ENCODE measurements at regions not wholly inside any gene's neighbourhood (a gene's known extent, or its start where the extent isn't known, plus 50 kb on each side); places are given as distances from the start of the nearest gene placed in this dataset.
"Not testable (repeated sequence)": the region's sequence is repeated elsewhere in the genome, so short reads cannot be mapped to it uniquely, and the experiment has no call there.

DNA sequence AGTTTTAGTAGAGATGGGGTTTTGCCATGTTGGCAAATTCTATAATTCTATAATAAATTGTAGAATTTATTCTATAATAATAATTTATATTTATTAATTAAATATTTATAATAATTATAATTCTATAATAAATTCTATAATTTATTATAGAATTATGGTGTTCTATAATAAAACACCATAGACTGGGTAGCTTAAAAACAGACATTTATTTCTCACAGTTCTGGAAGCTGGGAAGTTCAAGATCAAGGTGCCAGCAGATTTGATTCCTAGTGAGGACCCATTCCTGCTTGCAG, 130.9 kb upstream of the PELI1 start:
- no peak for DNase-seq

DNA sequence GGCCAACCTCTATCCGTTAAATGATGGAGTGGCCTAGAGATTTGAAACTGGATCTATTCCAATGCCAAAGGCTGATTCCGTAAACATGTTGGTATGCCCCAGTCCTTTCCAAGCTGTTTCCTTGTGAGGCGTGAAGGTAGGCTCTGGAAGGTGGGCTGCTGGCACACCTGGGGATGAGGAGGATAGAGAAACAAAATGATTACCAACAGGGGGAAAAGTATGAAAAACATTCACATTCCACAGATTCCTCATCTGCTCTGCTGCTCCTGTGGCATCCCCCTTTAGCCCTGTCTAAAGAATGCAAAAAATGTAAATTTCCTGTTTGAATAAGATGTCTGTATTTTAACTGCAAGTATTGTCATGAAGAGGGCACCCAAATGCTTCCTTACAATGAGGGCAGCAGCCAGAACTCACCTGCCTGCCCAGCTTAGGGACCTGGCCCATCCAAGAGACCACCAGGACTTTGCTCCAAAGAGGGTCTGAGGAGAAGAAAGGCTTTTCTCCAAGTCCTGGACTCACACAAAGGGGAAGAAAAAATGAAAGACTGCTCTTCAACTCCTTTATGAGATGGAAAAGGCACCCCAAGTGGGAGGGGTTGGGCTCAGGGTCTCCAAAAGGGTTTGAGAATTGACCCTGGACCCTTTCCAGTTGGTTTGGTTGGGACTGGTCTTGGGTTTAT, 132.3 kb upstream of the PELI1 start:
- POLR2A ChIA-PET: no interaction called here
- no peak overlapping the region for H3K27ac Mint-ChIP-seq

More for the DNA sequence above, 130.9 kb upstream of the PELI1 start:
- H3K36me3 Mint-ChIP-seq (ENCODE audit: low read depth): no peaks in the 10 kb centered on the region
- ChIA-PET CTCF (no interaction called here), POLR2A (no interaction called here)
- H3K4me1 Mint-ChIP-seq (ENCODE audit: low read depth): peaks cover 12% of the 10 kb centered on the region
- ATAC-seq: no peak
- H3K27me3 Mint-ChIP-seq (ENCODE audit: low read depth): no peaks in the 10 kb centered on the region
- peaks cover 4% of the 10 kb centered on the region for H3K9me3 Mint-ChIP-seq (ENCODE audit: insufficient read depth)
- H3K27ac Mint-ChIP-seq: no peak overlapping the region
- no peak overlapping the region for H3K4me3 Mint-ChIP-seq

DNA sequence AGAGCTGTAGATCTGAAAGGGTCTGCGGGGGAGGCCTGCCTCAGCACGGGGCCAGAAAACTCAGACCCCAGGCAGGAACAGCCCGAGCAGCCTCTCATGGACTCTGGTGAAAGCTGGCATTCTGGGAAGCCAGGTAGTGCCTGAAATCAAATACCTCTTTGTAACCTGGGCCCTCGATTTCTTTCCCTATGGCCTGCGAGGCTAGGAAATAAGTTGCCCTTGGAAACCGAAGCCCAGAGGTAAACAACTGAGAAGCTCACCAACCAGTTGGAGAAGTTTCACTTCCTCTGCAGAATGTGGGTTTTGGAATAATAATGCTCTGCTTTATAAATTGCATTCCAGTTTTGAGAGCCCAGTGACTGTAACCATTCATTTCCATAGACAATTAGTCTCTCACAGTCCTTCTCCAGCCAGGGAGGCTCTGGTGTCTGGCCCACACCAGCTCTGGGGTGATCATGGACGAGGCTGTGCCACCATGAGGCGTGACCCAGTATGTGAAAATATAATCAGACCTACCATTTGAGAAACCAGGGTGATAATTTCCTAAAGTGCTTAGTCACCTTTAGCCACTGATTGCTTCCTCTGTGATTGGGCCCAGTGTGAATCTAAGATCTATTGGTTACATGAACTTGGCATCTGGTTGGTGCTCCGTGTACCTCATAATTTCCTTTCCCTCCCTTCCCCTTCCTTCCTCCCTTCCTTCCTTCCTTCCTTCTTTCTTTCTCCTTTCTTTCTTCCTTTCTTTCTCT, 133.1 kb upstream of the PELI1 start:
- ChIA-PET CTCF (no interaction called here), POLR2A (no interaction called here)
- ATAC-seq (no peak), DNase-seq (no peak)
- H3K9me3 Mint-ChIP-seq (ENCODE audit: insufficient read depth): no peaks in the 10 kb centered on the region
- no peaks in the 10 kb centered on the region for H3K36me3 Mint-ChIP-seq (ENCODE audit: low read depth)
- H3K4me1 Mint-ChIP-seq (ENCODE audit: low read depth): peaks cover 12% of the 10 kb centered on the region
- no peak overlapping the region for H3K27ac Mint-ChIP-seq
- H3K4me3 Mint-ChIP-seq: no peak overlapping the region
- H3K27me3 Mint-ChIP-seq (ENCODE audit: low read depth): no peaks in the 10 kb centered on the region

More for the DNA sequence above, 132.3 kb upstream of the PELI1 start:
- Mint-ChIP-seq H3K9me3 (ENCODE audit: insufficient read depth) (no peaks in the 10 kb centered on the region), H3K4me1 (ENCODE audit: low read depth) (peaks cover 12% of the 10 kb centered on the region), H3K27me3 (ENCODE audit: low read depth) (no peaks in the 10 kb centered on the region), H3K36me3 (ENCODE audit: low read depth) (no peaks in the 10 kb centered on the region), H3K4me3 (no peak overlapping the region)
- no peak for ATAC-seq
- CTCF ChIA-PET: interaction anchor here (0.7 kb wide), 1 partner anchor 16 kb away, joined by 3 read pairs; no protein-coding TSS in a partner anchor
- no peak for DNase-seq

GRCh38 chr2:64280812-64281211, 136.6 kb upstream of the PELI1 start:
- POLR2A ChIA-PET: interaction anchor here (0.7 kb wide), 1 partner anchor 9 kb away, joined by 3 read pairs; no protein-coding TSS in a partner anchor
- H3K4me1 Mint-ChIP-seq (ENCODE audit: low read depth); H3K27ac Mint-ChIP-seq; H3K4me3 Mint-ChIP-seq; H3K36me3 Mint-ChIP-seq (ENCODE audit: low read depth); DNase-seq; ATAC-seq; CTCF ChIA-PET; H3K9me3 Mint-ChIP-seq (ENCODE audit: insufficient read depth); H3K27me3 Mint-ChIP-seq (ENCODE audit: low read depth): not testable (repeated sequence)

- CTCF ChIA-PET: no interaction called here
- no peaks in the 10 kb centered on the region for H3K9me3 Mint-ChIP-seq (ENCODE audit: insufficient read depth)
- no peak overlapping the region for H3K4me3 Mint-ChIP-seq
- no peaks in the 10 kb centered on the region for H3K4me1 Mint-ChIP-seq (ENCODE audit: low read depth)
- H3K36me3 Mint-ChIP-seq (ENCODE audit: low read depth): no peaks in the 10 kb centered on the region
- DNase-seq (no peak), ATAC-seq (no peak)
- no peaks in the 10 kb centered on the region for H3K27me3 Mint-ChIP-seq (ENCODE audit: low read depth)
- H3K27ac Mint-ChIP-seq: no peak overlapping the region
- POLR2A ChIA-PET: interaction anchor here (1.3 kb wide), 1 partner anchor 45 kb away, joined by 3 read pairs; no protein-coding TSS in a partner anchor
Observed at GRCh38 chr2:64283006-64283570, 138.9 kb upstream of the PELI1 start.

GRCh38 chr2:64283641-64284361, 139.6 kb upstream of the PELI1 start:
- ChIA-PET CTCF (interaction anchor here (0.9 to 1.6 kb wide), 4 partner anchors 69 to 324 kb away, joined by 3 to 4 read pairs (median 3); no protein-coding TSS in a partner anchor), POLR2A (interaction anchor here (0.5 to 1.3 kb wide), 3 partner anchors 42 to 200 kb away, joined by 3 read pairs; no protein-coding TSS in a partner anchor)
- ATAC-seq: peak; percentile 97
- H3K9me3 Mint-ChIP-seq (ENCODE audit: insufficient read depth): no peaks in the 10 kb centered on the region
- no peaks in the 10 kb centered on the region for H3K36me3 Mint-ChIP-seq (ENCODE audit: low read depth)
- H3K27ac Mint-ChIP-seq: no peak overlapping the region
- no peaks in the 10 kb centered on the region for H3K27me3 Mint-ChIP-seq (ENCODE audit: low read depth)
- H3K4me3 Mint-ChIP-seq: no peak overlapping the region
- no peaks in the 10 kb centered on the region for H3K4me1 Mint-ChIP-seq (ENCODE audit: low read depth)
- DNase-seq: peak; percentile 39

GRCh38 chr2:64284751-64285150, 140.5 kb upstream of the PELI1 start:
- no peaks in the 10 kb centered on the region for H3K36me3 Mint-ChIP-seq (ENCODE audit: low read depth)
- ChIA-PET CTCF (interaction anchor here (1.1 to 1.6 kb wide), 3 partner anchors 70 to 323 kb away, joined by 3 to 4 read pairs (median 3); no protein-coding TSS in a partner anchor), POLR2A (interaction anchor here (0.5 kb wide), 1 partner anchor 201 kb away, joined by 3 read pairs; no protein-coding TSS in a partner anchor)
- no peak overlapping the region for H3K4me3 Mint-ChIP-seq
- DNase-seq: no peak
- no peak overlapping the region for H3K27ac Mint-ChIP-seq
- H3K9me3 Mint-ChIP-seq (ENCODE audit: insufficient read depth): no peaks in the 10 kb centered on the region
- H3K4me1 Mint-ChIP-seq (ENCODE audit: low read depth): no peaks in the 10 kb centered on the region
- no peaks in the 10 kb centered on the region for H3K27me3 Mint-ChIP-seq (ENCODE audit: low read depth)
- ATAC-seq: no peak

DNA sequence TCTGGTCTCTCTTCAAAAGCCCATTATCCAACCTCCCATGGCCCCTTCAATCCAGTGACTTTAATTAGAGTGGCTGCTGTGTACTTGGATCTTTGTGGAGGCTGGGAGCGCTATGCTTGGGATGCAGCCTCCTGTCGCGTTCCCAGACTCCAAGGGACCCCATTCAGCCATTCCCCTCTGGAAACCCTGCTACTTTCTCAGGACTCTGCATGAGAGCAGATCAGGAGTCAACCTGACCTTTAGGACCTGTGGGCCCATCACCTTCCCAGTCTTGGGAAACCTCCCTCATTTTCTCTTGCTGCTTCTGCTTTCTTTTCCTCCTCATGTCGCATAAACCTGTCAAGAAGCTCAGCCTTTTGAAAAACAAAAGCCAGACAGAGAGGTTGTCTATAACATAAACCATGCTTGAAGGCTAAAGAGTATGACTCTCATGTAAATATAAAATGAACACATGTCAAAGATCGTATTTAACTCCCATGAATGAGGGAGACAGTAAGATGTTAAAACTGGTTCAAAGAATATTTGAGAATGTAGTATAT, 143.1 kb upstream of the PELI1 start:
- Mint-ChIP-seq H3K4me3 (no peak overlapping the region), H3K4me1 (ENCODE audit: low read depth) (no peaks in the 10 kb centered on the region), H3K9me3 (ENCODE audit: insufficient read depth) (no peaks in the 10 kb centered on the region), H3K36me3 (ENCODE audit: low read depth) (no peaks in the 10 kb centered on the region), H3K27me3 (ENCODE audit: low read depth) (no peaks in the 10 kb centered on the region), H3K27ac (no peak overlapping the region)
- CTCF ChIA-PET: no interaction called here
- DNase-seq: no peak
- POLR2A ChIA-PET: no interaction called here
- ATAC-seq: no peak

DNA sequence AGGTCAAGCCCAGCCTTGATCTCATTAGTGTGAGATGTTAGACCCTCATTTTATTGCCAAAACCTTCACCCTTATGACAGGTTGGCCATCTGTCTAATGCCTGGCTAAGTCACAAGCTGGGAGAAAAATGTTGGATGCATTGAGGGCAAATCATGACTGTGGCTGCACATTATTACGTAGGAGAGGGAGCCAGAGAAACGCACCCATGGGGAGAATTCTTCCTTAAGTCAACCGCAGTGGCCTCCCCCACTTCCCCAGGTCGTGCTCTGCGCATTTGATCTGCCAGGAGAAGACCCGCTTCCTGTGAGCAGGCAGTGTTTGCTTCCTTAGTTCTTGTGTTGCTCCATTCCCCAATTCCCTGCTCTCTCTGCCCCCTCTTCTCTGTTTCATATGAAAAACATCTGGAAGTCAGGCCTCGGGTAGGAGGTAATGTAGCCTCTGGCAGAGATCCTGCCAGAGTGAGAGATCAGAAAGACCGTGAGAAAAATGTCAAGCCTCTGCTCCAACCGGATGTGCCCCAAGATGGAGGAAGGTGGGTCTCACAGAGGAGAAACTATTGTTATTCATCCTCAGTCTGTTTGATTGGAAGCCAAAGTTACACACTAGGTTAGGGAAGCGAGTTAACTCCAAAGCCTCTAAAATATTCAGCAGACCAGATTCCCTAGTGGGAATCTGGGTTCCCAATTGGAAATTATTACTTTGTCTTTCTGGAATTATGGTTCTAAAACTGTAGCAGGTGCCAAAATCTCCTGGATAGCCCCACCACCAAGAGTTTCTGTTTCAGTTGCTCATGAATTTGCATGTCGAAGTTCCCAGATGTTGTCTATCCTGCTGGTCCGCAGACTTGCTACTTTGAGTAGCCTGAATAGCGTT, 144.3 kb upstream of the PELI1 start:
- no peaks in the 10 kb centered on the region for H3K27me3 Mint-ChIP-seq (ENCODE audit: low read depth)
- H3K36me3 Mint-ChIP-seq (ENCODE audit: low read depth): no peaks in the 10 kb centered on the region
- DNase-seq: no peak
- CTCF ChIA-PET: no interaction called here
- ATAC-seq: no peak
- H3K27ac Mint-ChIP-seq: no peak overlapping the region
- no peaks in the 10 kb centered on the region for H3K4me1 Mint-ChIP-seq (ENCODE audit: low read depth)
- no peaks in the 10 kb centered on the region for H3K9me3 Mint-ChIP-seq (ENCODE audit: insufficient read depth)
- POLR2A ChIA-PET: no interaction called here
- H3K4me3 Mint-ChIP-seq: no peak overlapping the region

- H3K36me3 Mint-ChIP-seq (ENCODE audit: low read depth): no peaks in the 10 kb centered on the region
- ATAC-seq: no peak
- H3K27ac Mint-ChIP-seq: no peak overlapping the region
- no peaks in the 10 kb centered on the region for H3K9me3 Mint-ChIP-seq (ENCODE audit: insufficient read depth)
- no peak for DNase-seq
- CTCF ChIA-PET: no interaction called here
- H3K4me3 Mint-ChIP-seq: no peak overlapping the region
- no peaks in the 10 kb centered on the region for H3K4me1 Mint-ChIP-seq (ENCODE audit: low read depth)
- POLR2A ChIA-PET: no interaction called here
- no peaks in the 10 kb centered on the region for H3K27me3 Mint-ChIP-seq (ENCODE audit: low read depth)
Observed at GRCh38 chr2:64289251-64289650, 145.0 kb upstream of the PELI1 start.

GRCh38 chr2:64289737-64290136, 145.5 kb upstream of the PELI1 start:
- Mint-ChIP-seq H3K4me3 (no peak overlapping the region), H3K27ac (no peak overlapping the region), H3K9me3 (ENCODE audit: insufficient read depth) (no peaks in the 10 kb centered on the region), H3K36me3 (ENCODE audit: low read depth) (no peaks in the 10 kb centered on the region), H3K27me3 (ENCODE audit: low read depth) (no peaks in the 10 kb centered on the region), H3K4me1 (ENCODE audit: low read depth) (no peaks in the 10 kb centered on the region)
- ChIA-PET POLR2A (no interaction called here), CTCF (no interaction called here)
- DNase-seq: no peak
- no peak for ATAC-seq

Measured in activated CD8-positive, alpha-beta T cell treated with anti-CD3 and anti-CD28 coated beads, Interleukin-2, amount 10 ng/mL, durations not matched to agents 7 days and 5 days (primary cell).